ENCODE measurements at regions not wholly inside any gene's neighbourhood (a gene's known extent, or its start where the extent isn't known, plus 50 kb on each side); places are given as distances from the start of the nearest gene placed in this dataset.

DNA sequence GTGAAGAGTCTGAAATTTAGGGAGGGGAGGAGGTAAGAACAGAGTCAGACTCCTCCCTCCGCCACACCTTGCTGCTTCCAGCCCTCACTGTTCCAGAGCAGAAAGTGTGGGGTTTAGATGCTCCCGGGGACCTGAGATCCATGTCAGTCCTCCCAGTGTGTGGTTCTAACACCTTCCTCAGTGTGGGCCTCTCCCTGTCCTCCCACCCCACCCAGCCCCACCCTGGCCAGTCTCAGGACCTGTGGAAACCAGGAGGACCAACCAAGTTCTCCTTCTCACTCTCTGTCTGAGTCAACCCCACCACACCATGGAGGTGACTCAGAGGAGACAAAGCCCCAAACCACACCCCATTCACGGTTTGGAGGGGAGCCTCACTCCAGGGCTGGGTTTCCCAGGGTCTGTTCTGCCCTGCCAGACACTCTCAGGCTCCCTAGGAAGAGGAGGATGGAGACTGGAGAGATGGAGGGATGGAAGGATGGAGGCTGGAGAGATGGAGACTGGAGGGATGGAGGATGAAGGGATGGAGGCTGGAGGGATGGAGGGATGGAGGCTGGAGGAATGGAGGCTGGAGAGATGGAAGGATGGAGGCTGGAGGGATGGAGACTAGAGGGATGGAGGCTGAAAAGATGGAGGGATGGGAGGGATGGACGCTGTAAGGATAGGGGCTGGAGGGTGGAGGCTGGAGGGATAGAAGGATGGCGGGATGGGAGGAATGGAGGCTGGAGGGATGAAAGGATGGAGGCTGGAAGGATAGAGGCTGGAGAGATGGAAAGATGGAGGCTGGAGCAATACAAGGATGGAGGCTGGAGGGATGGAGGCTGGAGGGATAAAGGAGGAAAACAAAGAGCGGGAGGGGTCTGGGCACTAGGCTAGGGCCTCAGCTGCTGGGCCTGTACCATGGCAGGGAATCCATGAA is 100.9 kb upstream of the RUNX3 start:
- TF ChIP-seq, protein P1, sequence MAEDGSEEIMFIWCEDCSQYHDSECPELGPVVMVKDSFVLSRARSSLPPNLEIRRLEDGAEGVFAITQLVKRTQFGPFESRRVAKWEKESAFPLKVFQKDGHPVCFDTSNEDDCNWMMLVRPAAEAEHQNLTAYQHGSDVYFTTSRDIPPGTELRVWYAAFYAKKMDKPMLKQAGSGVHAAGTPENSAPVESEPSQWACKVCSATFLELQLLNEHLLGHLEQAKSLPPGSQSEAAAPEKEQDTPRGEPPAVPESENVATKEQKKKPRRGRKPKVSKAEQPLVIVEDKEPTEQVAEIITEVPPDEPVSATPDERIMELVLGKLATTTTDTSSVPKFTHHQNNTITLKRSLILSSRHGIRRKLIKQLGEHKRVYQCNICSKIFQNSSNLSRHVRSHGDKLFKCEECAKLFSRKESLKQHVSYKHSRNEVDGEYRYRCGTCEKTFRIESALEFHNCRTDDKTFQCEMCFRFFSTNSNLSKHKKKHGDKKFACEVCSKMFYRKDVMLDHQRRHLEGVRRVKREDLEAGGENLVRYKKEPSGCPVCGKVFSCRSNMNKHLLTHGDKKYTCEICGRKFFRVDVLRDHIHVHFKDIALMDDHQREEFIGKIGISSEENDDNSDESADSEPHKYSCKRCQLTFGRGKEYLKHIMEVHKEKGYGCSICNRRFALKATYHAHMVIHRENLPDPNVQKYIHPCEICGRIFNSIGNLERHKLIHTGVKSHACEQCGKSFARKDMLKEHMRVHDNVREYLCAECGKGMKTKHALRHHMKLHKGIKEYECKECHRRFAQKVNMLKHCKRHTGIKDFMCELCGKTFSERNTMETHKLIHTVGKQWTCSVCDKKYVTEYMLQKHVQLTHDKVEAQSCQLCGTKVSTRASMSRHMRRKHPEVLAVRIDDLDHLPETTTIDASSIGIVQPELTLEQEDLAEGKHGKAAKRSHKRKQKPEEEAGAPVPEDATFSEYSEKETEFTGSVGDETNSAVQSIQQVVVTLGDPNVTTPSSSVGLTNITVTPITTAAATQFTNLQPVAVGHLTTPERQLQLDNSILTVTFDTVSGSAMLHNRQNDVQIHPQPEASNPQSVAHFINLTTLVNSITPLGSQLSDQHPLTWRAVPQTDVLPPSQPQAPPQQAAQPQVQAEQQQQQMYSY (CRISPR knock-in tag; IDR thresholded peaks at IDR 0.05) = no peak
- TF ChIP-seq FLYWCH1 (CRISPR knock-in tag; IDR thresholded peaks at IDR 0.05) = no peak
- TF ChIP-seq EHMT2 (IDR thresholded peaks at IDR 0.05; ENCODE audit: borderline replicate concordance, low read depth, low read length) = no peak
- TF ChIP-seq CREM (IDR thresholded peaks at IDR 0.05) = no peak
- TF ChIP-seq CREM (CRISPR knock-in tag; IDR thresholded peaks at IDR 0.05) = no peak
- TF ChIP-seq TAF1 (CRISPR knock-in tag; IDR thresholded peaks at IDR 0.05) = no peak
- no peak for TF ChIP-seq POLR2A (IDR thresholded peaks at IDR 0.05; ENCODE audit: insufficient read depth in 1 of 2, low read depth in 2 of 2, low read length in 2 of 2)
- TF ChIP-seq ZNF83 (CRISPR knock-in tag; IDR thresholded peaks at IDR 0.05; ENCODE audit: borderline replicate concordance) = no peak
- TF ChIP-seq U2AF2 (IDR thresholded peaks at IDR 0.05; ENCODE audit: low read depth, low read length) = no peak
- no peak for TF ChIP-seq THAP11 (CRISPR knock-in tag; IDR thresholded peaks at IDR 0.05)
- no peak for TF ChIP-seq MXI1 (IDR thresholded peaks at IDR 0.05; ENCODE audit: borderline replicate concordance, low read depth, low read length)

Data from HepG2 (cell line).